ENCODE measurements at regions not wholly inside any gene's neighbourhood (a gene's known extent, or its start where the extent isn't known, plus 50 kb on each side); places are given as distances from the start of the nearest gene placed in this dataset.
"Not testable (repeated sequence)": the region's sequence is repeated elsewhere in the genome, so short reads cannot be mapped to it uniquely, and the experiment has no call there.

- no peak overlapping the region for H2AFZ ChIP-seq (ENCODE audit: low read length)
- H2BK5ac ChIP-seq (ENCODE audit: insufficient read length, low read length), result no peak overlapping the region
- Mint-ChIP-seq H3K4me1 (peaks cover 5 to 11% of the 10 kb centered on the region in 2 experiments), H3K4me3 (no peak overlapping the region), H3K27me3 (ENCODE audit: low read depth) (peaks cover 16% of the 10 kb centered on the region), H3K36me3 (ENCODE audit: insufficient read depth in 1 of 3, low read depth in 3 of 3) (no peaks in the 10 kb centered on the region; a peak in 2 of 7 replicates), H3K9me3 (peaks cover 0 to 10% of the 10 kb centered on the region in 2 experiments; a peak in 1 of 5 replicates), H3K27ac (no peak overlapping the region)
- H3K4me2 ChIP-seq (ENCODE audit: insufficient read depth, insufficient read length, low read length), result no peak overlapping the region
- H3K4ac ChIP-seq (ENCODE audit: low read depth, low read length), result no peak overlapping the region
- no peaks in the 10 kb centered on the region for H3K9me3 ChIP-seq (ENCODE audit: control insufficient read depth, low read depth, low read length)
- no peak overlapping the region for H2BK15ac ChIP-seq (ENCODE audit: low read depth, low read length)
- H2AK5ac ChIP-seq (ENCODE audit: insufficient read length, low read length), result no peak overlapping the region
- no peak overlapping the region for H2BK20ac ChIP-seq (ENCODE audit: low read depth, low read length, poor library complexity, severe bottlenecking)
- no peak for DNase-seq
- H3K56ac ChIP-seq (ENCODE audit: insufficient read length, low read depth, low read length), result no peak overlapping the region
- H2BK12ac ChIP-seq (ENCODE audit: insufficient read length, low read depth, low read length), result no peak overlapping the region
- no peaks in the 10 kb centered on the region for H3K4me1 ChIP-seq (ENCODE audit: insufficient read depth, low read length)
- no peaks in the 10 kb centered on the region for H3K79me2 ChIP-seq (ENCODE audit: insufficient read depth, low read length)
- no peak overlapping the region for H3T11ph ChIP-seq (ENCODE audit: low read length)
- H3K27me3 ChIP-seq (ENCODE audit: insufficient read depth, low read length), result no peaks in the 10 kb centered on the region
- no peak for TF ChIP-seq CTCF (conservative IDR thresholded peaks at IDR 0.05)
- no CpG with 5 or more reads among the region's 14 CpGs for WGBS (ENCODE audit: extremely low coverage, insufficient read length, low lambda C conversion rate)
- H3K27ac ChIP-seq (ENCODE audit: insufficient read length, low read depth, low read length), result no peak overlapping the region
- no peaks in the 10 kb centered on the region for H3K79me1 ChIP-seq (ENCODE audit: insufficient read depth, low read depth, low read length, poor library complexity, severe bottlenecking)
- no peak overlapping the region for H4K91ac ChIP-seq (ENCODE audit: insufficient read length, low read depth, low read length)
- H3K14ac ChIP-seq (ENCODE audit: insufficient read depth, low read length), result no peak overlapping the region
- no peak overlapping the region for H4K5ac ChIP-seq (ENCODE audit: insufficient read length, low read depth, low read length)
- no peak overlapping the region for H2BK120ac ChIP-seq (ENCODE audit: low read depth, low read length, poor library complexity, severe bottlenecking)
- no peak overlapping the region for H4K8ac ChIP-seq (replicated peaks; ENCODE audit: insufficient read length, low read depth, low read length)
- H4K20me1 ChIP-seq (ENCODE audit: control insufficient read depth, insufficient read depth, insufficient read length), result no peaks in the 10 kb centered on the region
- no peak overlapping the region for H3K23ac ChIP-seq (ENCODE audit: insufficient read length, low read depth, low read length)
- H3K9ac ChIP-seq (ENCODE audit: extremely low read depth, insufficient read length, low read length), result no peak overlapping the region
- H3K23me2 ChIP-seq (ENCODE audit: insufficient read length, low read depth, low read length, poor library complexity, severe bottlenecking), result no peaks in the 10 kb centered on the region
- no peak overlapping the region for H3K18ac ChIP-seq (ENCODE audit: insufficient read length, low read depth, low read length)
Measured at GRCh38 chr7:4607311-4607729, 74.8 kb upstream of the FOXK1 start.

- H2BK15ac ChIP-seq (ENCODE audit: low read depth, low read length); H3K27ac ChIP-seq (ENCODE audit: insufficient read length, low read depth, low read length); H2AK5ac ChIP-seq (ENCODE audit: insufficient read length, low read length); H4K8ac ChIP-seq (replicated peaks; ENCODE audit: insufficient read length, low read depth, low read length); H3K79me2 ChIP-seq (ENCODE audit: insufficient read depth, low read length); DNase-seq; H4K20me1 ChIP-seq (ENCODE audit: control insufficient read depth, insufficient read depth, insufficient read length); H3K79me1 ChIP-seq (ENCODE audit: insufficient read depth, low read depth, low read length, poor library complexity, severe bottlenecking); H2BK5ac ChIP-seq (ENCODE audit: insufficient read length, low read length); H2BK120ac ChIP-seq (ENCODE audit: low read depth, low read length, poor library complexity, severe bottlenecking); H3K14ac ChIP-seq (ENCODE audit: insufficient read depth, low read length); H4K91ac ChIP-seq (ENCODE audit: insufficient read length, low read depth, low read length); H3K23ac ChIP-seq (ENCODE audit: insufficient read length, low read depth, low read length); H3K36me3 Mint-ChIP-seq (ENCODE audit: insufficient read depth in 1 of 3, low read depth in 3 of 3); H3K18ac ChIP-seq (ENCODE audit: insufficient read length, low read depth, low read length); H3K4me3 Mint-ChIP-seq; H3K27me3 ChIP-seq (ENCODE audit: insufficient read depth, low read length); H4K5ac ChIP-seq (ENCODE audit: insufficient read length, low read depth, low read length); H3K23me2 ChIP-seq (ENCODE audit: insufficient read length, low read depth, low read length, poor library complexity, severe bottlenecking); H3K56ac ChIP-seq (ENCODE audit: insufficient read length, low read depth, low read length); H3K4me2 ChIP-seq (ENCODE audit: insufficient read depth, insufficient read length, low read length); H3K9ac ChIP-seq (ENCODE audit: extremely low read depth, insufficient read length, low read length); H2BK20ac ChIP-seq (ENCODE audit: low read depth, low read length, poor library complexity, severe bottlenecking); H3K4me1 ChIP-seq (ENCODE audit: insufficient read depth, low read length); H3T11ph ChIP-seq (ENCODE audit: low read length); H3K9me3 ChIP-seq (ENCODE audit: control insufficient read depth, low read depth, low read length); H3K4ac ChIP-seq (ENCODE audit: low read depth, low read length); H2BK12ac ChIP-seq (ENCODE audit: insufficient read length, low read depth, low read length); H2AFZ ChIP-seq (ENCODE audit: low read length): not testable (repeated sequence)
- Mint-ChIP-seq H3K4me1 (peaks cover 14 to 21% of the 10 kb centered on the region in 2 experiments), H3K27me3 (ENCODE audit: low read depth) (peaks cover 18% of the 10 kb centered on the region), H3K9me3 (peaks cover 0 to 16% of the 10 kb centered on the region in 2 experiments; a peak in 1 of 5 replicates), H3K27ac (peak overlapping the region in 1 of 3 experiments; percentile 77; a peak in 1 of 7 replicates)
- no CpG with 5 or more reads among the region's 7 CpGs for WGBS (ENCODE audit: extremely low coverage, insufficient read length, low lambda C conversion rate)
Measured at GRCh38 chr7:4609576-4609975, 72.5 kb upstream of the FOXK1 start.

All from H9 (cell line).